NT2/D1 (cell line): ENCODE measurements at regions not wholly inside any gene's neighbourhood (a gene's known extent, or its start where the extent isn't known, plus 50 kb on each side); places are given as distances from the start of the nearest gene placed in this dataset.

Experiments used
- DNase-seq: peaks from one replicate; pipeline ENCODE4 v3.0.0-alpha.2; 2011; ENCODE audit warnings: low read depth, low spot score
- H3K27me3 ChIP-seq: 2 replicates; pipeline ENCODE4 v1.6.0; 2011; ENCODE audit warnings: mild to moderate bottlenecking; ENCODE audit not compliant: insufficient read length, insufficient read depth
- H3K36me3 ChIP-seq: 2 replicates; pipeline ENCODE4 v1.6.1; 2011; ENCODE audit warnings: mild to moderate bottlenecking, low read length, mixed read lengths; ENCODE audit not compliant: insufficient read depth, insufficient read length
- H3K4me1 ChIP-seq: 2 replicates; pipeline ENCODE4 v1.5.1; 2011; ENCODE audit not compliant: insufficient read depth, insufficient read length
- H3K4me3 ChIP-seq: 2 replicates; pipeline ENCODE4 v1.5.1; 2011; ENCODE audit warnings: low read depth; ENCODE audit not compliant: insufficient read length
- H3K9ac ChIP-seq: 2 replicates; pipeline ENCODE4 v1.6.0; 2011; ENCODE audit warnings: low read depth; ENCODE audit not compliant: insufficient read length
- H3K9me3 ChIP-seq: 2 replicates; pipeline ENCODE4 v1.5.1; 2011; ENCODE audit warnings: mild to moderate bottlenecking, low read length; ENCODE audit not compliant: insufficient read depth
- SUZ12 ChIP-seq: IDR thresholded peaks from 2 replicates; pipeline ENCODE4 v1.6.1; 2011; ENCODE audit not compliant: insufficient read length, insufficient read depth; ENCODE audit errors: extremely low read depth
- YY1 ChIP-seq: IDR thresholded peaks from 2 replicates; pipeline ENCODE4 v1.6.1; 2011; ENCODE audit not compliant: insufficient read length, insufficient read depth
- ZNF274 ChIP-seq: IDR thresholded peaks from 2 replicates; pipeline ENCODE4 v1.6.1; 2011; ENCODE audit warnings: mild to moderate bottlenecking, low read depth, low read length

DNA sequence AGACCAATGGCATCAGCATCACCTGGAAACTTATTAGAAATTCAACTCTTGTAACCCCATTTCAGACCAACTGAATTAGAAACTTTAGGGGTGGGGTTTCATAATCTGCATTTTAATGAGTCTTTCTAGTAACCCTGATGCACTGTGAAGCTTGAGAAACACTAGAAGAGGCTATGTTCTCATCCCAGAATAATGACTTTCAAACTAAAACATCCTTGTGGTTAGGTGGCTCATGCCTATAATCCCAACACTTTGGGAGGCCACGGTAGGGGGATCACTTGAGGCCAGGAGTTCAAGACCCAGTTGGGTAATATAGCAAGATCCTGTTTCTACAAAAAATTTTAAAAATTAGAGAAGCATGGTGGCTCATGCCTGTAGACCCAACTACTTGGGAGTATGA lies 402.4 kb downstream of the DLEU7 start:
- no peaks in the 10 kb centered on the region for H3K36me3 ChIP-seq
- DNase-seq, result no peak
- no peak for TF ChIP-seq SUZ12
- TF ChIP-seq ZNF274, result no peak
- TF ChIP-seq YY1, result no peak
- no peaks in the 10 kb centered on the region for H3K4me1 ChIP-seq
- H3K4me3 ChIP-seq, result no peak overlapping the region
- no peaks in the 10 kb centered on the region for H3K9me3 ChIP-seq
- no peaks in the 10 kb centered on the region for H3K27me3 ChIP-seq
- H3K9ac ChIP-seq, result no peak overlapping the region

DNA sequence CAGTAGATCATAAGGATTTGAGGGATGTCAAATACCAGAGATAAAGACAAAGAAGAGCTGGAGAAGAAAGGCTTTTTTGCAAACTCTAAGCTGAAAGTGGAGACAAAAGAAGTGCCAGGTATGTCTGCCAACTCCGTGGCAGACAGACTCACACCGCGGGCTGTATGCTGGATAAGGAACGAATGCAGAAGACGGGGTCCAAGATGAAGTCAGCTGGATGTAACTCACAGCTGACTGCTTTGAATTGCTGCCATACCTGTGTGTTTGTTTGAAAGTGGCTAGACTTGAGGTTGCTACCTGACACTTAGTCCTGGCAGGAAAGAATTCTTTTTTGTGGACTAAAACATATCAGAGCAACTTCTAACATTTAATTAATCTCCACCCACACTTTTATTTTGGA lies 398.8 kb downstream of the DLEU7 start:
- Histone ChIP-seq H3K4me3 (no peak overlapping the region), H3K9ac (no peak overlapping the region), H3K27me3 (no peaks in the 10 kb centered on the region), H3K4me1 (no peaks in the 10 kb centered on the region), H3K9me3 (no peaks in the 10 kb centered on the region), H3K36me3 (no peaks in the 10 kb centered on the region)
- TF ChIP-seq SUZ12 (no peak), YY1 (no peak), ZNF274 (no peak)
- DNase-seq, result no peak

DNA sequence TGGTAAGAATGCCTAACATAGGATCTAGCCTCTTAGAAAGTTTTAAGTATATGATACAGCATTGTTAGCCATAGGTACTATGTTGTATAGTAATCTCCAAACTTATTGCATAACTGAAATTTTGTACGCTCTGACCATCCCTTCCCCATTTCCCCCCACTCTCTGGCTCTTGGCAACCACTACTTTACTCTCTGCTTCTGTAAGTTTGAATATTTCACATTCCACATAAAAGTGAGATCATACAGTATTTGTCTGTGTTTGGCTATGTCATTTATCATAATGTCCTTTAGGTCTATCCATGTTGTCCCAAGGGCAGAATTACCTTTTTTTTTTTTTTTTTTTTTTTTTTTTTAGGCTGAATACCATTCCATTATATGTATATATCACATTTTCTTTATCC lies 396.9 kb downstream of the DLEU7 start:
- Histone ChIP-seq H3K4me3 (no peak overlapping the region), H3K36me3 (no peaks in the 10 kb centered on the region), H3K9ac (no peak overlapping the region), H3K9me3 (no peaks in the 10 kb centered on the region), H3K4me1 (no peaks in the 10 kb centered on the region), H3K27me3 (no peaks in the 10 kb centered on the region)
- no peak for TF ChIP-seq ZNF274
- TF ChIP-seq SUZ12, result no peak
- TF ChIP-seq YY1, result no peak
- no peak for DNase-seq

DNA sequence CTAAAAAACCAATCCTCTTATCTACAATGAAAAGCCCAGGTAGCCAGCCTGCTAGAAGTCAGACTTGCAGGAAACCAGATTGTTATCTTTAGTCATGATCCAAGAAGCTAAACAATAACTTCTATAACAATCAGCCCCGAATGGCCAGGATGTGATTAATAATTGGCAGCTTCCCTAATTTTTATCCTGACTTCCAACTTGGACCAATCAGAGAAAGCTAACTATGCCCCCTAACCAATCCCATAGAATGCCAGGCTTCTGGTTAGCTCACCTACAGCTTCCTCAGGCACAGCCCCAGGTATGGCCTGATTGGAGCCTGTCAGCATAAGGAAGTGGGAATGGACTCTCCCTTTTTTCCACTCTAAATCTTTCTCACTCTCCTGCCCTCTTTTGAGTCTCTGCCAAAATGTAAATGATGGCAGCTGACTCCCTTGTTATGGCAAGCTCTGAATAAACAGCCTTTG lies 394.9 kb downstream of the DLEU7 start:
- H3K9me3 ChIP-seq, result no peaks in the 10 kb centered on the region
- H3K36me3 ChIP-seq, result no peaks in the 10 kb centered on the region
- TF ChIP-seq SUZ12 (no peak), ZNF274 (no peak), YY1 (no peak)
- no peak overlapping the region for H3K4me3 ChIP-seq
- H3K9ac ChIP-seq, result no peak overlapping the region
- no peaks in the 10 kb centered on the region for H3K4me1 ChIP-seq
- DNase-seq, result no peak
- no peaks in the 10 kb centered on the region for H3K27me3 ChIP-seq

DNA sequence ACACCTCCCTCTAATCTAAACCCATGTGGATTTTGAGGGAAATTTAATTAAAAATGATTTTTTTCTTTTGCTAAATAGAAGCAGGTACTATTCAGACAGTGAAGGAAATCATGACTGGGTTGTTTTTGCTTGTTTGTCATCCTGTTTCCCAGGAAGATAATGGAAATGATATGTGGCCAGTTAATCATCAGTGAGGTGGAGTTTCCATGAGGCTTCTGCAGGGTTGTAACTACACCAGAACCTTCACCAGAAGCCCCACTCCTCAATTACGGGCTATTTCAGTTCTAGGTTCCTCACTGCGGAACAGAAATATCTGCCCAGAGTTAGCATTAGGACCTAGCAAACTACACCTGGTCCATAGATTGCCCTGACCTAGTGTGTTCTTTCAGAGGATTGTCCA lies 394.0 kb downstream of the DLEU7 start:
- no peak overlapping the region for H3K9ac ChIP-seq
- no peaks in the 10 kb centered on the region for H3K27me3 ChIP-seq
- no peak for DNase-seq
- no peak for TF ChIP-seq ZNF274
- TF ChIP-seq YY1, result no peak
- no peak for TF ChIP-seq SUZ12
- no peaks in the 10 kb centered on the region for H3K4me1 ChIP-seq
- H3K9me3 ChIP-seq, result no peaks in the 10 kb centered on the region
- no peak overlapping the region for H3K4me3 ChIP-seq
- H3K36me3 ChIP-seq, result no peaks in the 10 kb centered on the region

DNA sequence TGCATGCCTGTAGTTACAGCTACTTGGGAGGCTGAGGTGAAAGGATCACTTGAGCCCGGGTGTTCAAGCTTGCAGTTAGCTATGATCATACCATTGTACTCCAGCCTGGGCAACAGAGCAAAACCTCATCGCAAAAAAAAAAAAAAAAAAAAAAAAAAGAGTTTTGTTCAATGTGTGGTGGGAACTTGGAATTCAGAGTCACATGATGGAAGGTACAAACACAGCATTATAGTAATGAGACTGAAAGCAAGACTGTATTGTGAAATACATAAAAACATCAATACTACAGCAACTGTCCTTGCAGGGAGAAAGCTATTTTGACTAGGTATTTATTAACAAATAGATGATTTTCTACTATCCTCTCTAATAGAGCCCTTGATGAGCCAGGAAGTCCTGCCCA lies 393.2 kb downstream of the DLEU7 start:
- Histone ChIP-seq H3K9ac (no peak overlapping the region), H3K9me3 (no peaks in the 10 kb centered on the region), H3K4me3 (no peak overlapping the region), H3K4me1 (no peaks in the 10 kb centered on the region), H3K36me3 (no peaks in the 10 kb centered on the region), H3K27me3 (no peaks in the 10 kb centered on the region)
- DNase-seq, result no peak
- no peak for TF ChIP-seq YY1
- no peak for TF ChIP-seq SUZ12
- TF ChIP-seq ZNF274, result no peak

DNA sequence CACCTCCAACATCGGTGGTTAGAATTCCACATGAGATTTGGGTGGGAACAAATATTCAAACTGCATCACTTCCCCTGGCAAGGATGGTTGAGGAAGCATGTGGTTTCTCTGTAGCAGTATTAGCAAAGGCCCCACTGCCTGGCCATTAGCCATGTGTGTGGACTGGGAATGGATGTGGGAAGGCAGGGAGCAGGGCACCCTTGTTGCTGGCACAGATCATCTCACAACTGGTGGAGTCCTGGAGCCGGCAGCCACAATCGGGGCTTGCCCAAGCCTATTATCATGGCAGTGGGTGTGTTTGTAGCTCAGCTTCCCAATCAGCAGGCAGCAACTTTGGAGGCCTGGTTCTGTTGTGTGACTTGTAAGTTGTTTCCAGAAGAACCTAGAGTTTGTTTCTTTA lies 391.9 kb downstream of the DLEU7 start:
- TF ChIP-seq SUZ12 (no peak), YY1 (no peak), ZNF274 (no peak)
- DNase-seq, result no peak
- no peaks in the 10 kb centered on the region for H3K27me3 ChIP-seq
- no peaks in the 10 kb centered on the region for H3K36me3 ChIP-seq
- H3K9ac ChIP-seq, result no peak overlapping the region
- H3K9me3 ChIP-seq, result no peaks in the 10 kb centered on the region
- H3K4me1 ChIP-seq, result no peaks in the 10 kb centered on the region
- H3K4me3 ChIP-seq, result no peak overlapping the region

DNA sequence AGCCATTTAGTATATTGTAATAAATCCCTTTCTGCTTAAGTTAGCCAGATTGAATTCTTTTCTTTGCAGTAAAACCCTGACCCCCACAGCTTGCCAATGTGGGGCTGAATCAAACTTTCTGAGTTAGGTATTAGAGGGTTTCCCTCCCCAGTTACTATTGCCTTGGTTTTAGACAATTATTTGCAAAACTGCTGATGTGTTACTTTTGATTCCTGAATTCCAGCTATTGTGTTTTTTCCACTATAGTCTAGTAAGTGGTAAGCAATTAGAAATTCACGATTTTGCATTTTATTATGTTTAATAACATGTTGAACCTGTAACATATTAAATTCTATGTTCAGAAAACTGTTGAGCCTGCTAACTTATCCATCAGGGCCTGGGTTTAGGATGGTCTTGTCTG lies 391.5 kb downstream of the DLEU7 start:
- no peak for TF ChIP-seq SUZ12
- TF ChIP-seq YY1, result no peak
- TF ChIP-seq ZNF274, result no peak
- H3K4me1 ChIP-seq, result no peaks in the 10 kb centered on the region
- no peak overlapping the region for H3K9ac ChIP-seq
- no peak overlapping the region for H3K4me3 ChIP-seq
- no peaks in the 10 kb centered on the region for H3K9me3 ChIP-seq
- no peaks in the 10 kb centered on the region for H3K36me3 ChIP-seq
- no peak for DNase-seq
- H3K27me3 ChIP-seq, result no peaks in the 10 kb centered on the region
